ENCODE measurements at regions not wholly inside any gene's neighbourhood (a gene's known extent, or its start where the extent isn't known, plus 50 kb on each side); places are given as distances from the start of the nearest gene placed in this dataset.

GRCh38 chr12:22979854-22980469, 355.0 kb downstream of the ETNK1 start:
- H3K9me3 ChIP-seq (ENCODE audit: control insufficient read depth, low read depth, low read length) = no peaks in the 10 kb centered on the region
- H4K20me1 ChIP-seq (ENCODE audit: control insufficient read depth, insufficient read depth, insufficient read length) = no peaks in the 10 kb centered on the region
- H3K4me2 ChIP-seq (ENCODE audit: insufficient read depth, insufficient read length, low read length) = no peak overlapping the region
- H3K23me2 ChIP-seq (ENCODE audit: insufficient read length, low read depth, low read length, poor library complexity, severe bottlenecking) = no peaks in the 10 kb centered on the region
- H3K56ac ChIP-seq (ENCODE audit: insufficient read length, low read depth, low read length) = no peak overlapping the region
- H2BK5ac ChIP-seq (ENCODE audit: insufficient read length, low read length) = no peak overlapping the region
- no peak overlapping the region for H3K23ac ChIP-seq (ENCODE audit: insufficient read length, low read depth, low read length)
- no peak overlapping the region for H4K8ac ChIP-seq (replicated peaks; ENCODE audit: insufficient read length, low read depth, low read length)
- H3T11ph ChIP-seq (ENCODE audit: low read length) = no peak overlapping the region
- H2BK20ac ChIP-seq (ENCODE audit: low read depth, low read length, poor library complexity, severe bottlenecking) = no peak overlapping the region
- Mint-ChIP-seq H3K27me3 (ENCODE audit: low read depth) (no peaks in the 10 kb centered on the region), H3K27ac (no peak overlapping the region), H3K4me3 (no peak overlapping the region), H3K4me1 (peaks cover 4 to 11% of the 10 kb centered on the region in 2 experiments), H3K36me3 (ENCODE audit: insufficient read depth in 1 of 3, low read depth in 3 of 3) (no peaks in the 10 kb centered on the region), H3K9me3 (no peaks in the 10 kb centered on the region)
- no peaks in the 10 kb centered on the region for H3K27me3 ChIP-seq (ENCODE audit: insufficient read depth, low read length)
- H2BK15ac ChIP-seq (ENCODE audit: low read depth, low read length) = no peak overlapping the region
- H3K79me2 ChIP-seq (ENCODE audit: insufficient read depth, low read length) = no peaks in the 10 kb centered on the region
- no peak overlapping the region for H3K27ac ChIP-seq (ENCODE audit: insufficient read length, low read depth, low read length)
- H4K5ac ChIP-seq (ENCODE audit: insufficient read length, low read depth, low read length) = no peak overlapping the region
- WGBS (ENCODE audit: extremely low coverage, insufficient read length, low lambda C conversion rate) = no CpG with 5 or more reads among the region's 5 CpGs
- H2AFZ ChIP-seq (ENCODE audit: low read length) = no peak overlapping the region
- H3K18ac ChIP-seq (ENCODE audit: insufficient read length, low read depth, low read length) = no peak overlapping the region
- no peaks in the 10 kb centered on the region for H3K79me1 ChIP-seq (ENCODE audit: insufficient read depth, low read depth, low read length, poor library complexity, severe bottlenecking)
- no peak overlapping the region for H3K4ac ChIP-seq (ENCODE audit: low read depth, low read length)
- TF ChIP-seq CTCF (conservative IDR thresholded peaks at IDR 0.05) = no peak
- no peak overlapping the region for H3K14ac ChIP-seq (ENCODE audit: insufficient read depth, low read length)
- H3K9ac ChIP-seq (ENCODE audit: extremely low read depth, insufficient read length, low read length) = no peak overlapping the region
- no peak for DNase-seq
- H2BK120ac ChIP-seq (ENCODE audit: low read depth, low read length, poor library complexity, severe bottlenecking) = no peak overlapping the region
- H4K91ac ChIP-seq (ENCODE audit: insufficient read length, low read depth, low read length) = no peak overlapping the region
- H3K4me1 ChIP-seq (ENCODE audit: insufficient read depth, low read length) = no peaks in the 10 kb centered on the region
- no peak overlapping the region for H2BK12ac ChIP-seq (ENCODE audit: insufficient read length, low read depth, low read length)
- H2AK5ac ChIP-seq (ENCODE audit: insufficient read length, low read length) = no peak overlapping the region
